NCI-H1694 (cell line): ENCODE measurements at regions not wholly inside any gene's neighbourhood (a gene's known extent, or its start where the extent isn't known, plus 50 kb on each side); places are given as distances from the start of the nearest gene placed in this dataset.

Source experiments
- DNase-seq: peaks from one replicate; lab custom pipeline; 2025; lab: John Stamatoyannopoulos, UW

DNA sequence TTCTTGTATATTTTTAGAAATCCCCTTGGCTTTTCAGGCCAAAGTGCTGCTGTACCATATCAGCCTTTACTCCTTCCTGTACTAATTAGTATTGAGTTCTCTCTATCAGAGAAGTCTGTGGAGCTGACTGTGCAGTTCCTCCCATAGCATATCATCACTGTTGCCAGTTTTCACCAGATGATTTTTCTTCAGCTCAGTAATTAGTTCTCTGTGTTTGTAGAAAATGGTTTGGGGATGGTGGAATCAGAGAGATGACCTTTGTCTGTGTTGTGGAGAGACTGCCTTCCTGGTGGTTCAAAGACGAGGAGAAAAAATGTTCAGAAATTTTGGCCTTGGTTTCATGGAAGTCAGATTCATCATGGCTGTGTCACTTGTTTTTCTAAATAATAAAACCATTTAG is 227.5 kb upstream of the ACTBL2 start:
- no peak for DNase-seq

DNA sequence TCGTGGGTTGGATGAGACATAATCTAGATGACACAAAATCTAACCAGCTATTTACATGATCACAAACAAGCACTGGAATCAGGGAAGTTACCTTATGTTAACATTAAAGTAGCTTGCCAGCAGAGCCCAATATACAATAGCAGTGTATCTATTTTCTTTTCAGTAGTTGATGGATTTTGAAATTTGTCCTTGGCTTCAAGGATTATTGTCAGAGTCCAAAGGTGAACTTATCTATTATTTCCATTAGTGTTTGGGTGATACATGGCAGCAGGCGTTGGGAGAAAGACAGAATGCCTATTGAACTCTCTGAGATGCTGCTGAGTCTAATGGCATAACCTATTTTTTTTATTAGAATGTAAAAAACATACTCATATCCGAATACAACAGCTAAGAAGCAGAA is 223.2 kb upstream of the ACTBL2 start:
- DNase-seq, result no peak

- DNase-seq, result no peak
Observed at GRCh38 chr5:57703721-57704120, 221.1 kb upstream of the ACTBL2 start.

- no peak for DNase-seq
Observed at GRCh38 chr5:57700484-57700883, 217.9 kb upstream of the ACTBL2 start.

GRCh38 chr5:57700072-57700471 is 217.5 kb upstream of the ACTBL2 start:
- DNase-seq, result no peak

DNA sequence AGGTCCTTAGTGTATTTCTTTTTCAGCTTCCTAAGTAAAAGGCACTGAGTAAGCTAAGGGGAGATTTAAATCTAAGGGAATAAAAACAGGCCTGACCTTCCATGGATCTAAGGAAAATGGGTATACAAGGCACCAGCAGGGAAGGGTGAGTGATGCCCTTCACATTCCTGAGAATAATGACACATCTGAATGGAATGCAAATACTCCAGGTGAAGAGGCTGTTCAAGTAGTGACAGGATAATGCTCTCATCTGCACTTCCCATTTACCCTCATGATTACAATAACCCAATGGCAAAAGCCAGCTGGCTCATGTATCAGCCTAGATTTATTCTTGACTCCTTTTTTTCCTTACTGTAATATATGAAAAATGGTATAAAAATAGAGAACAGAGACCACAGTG is 216.2 kb upstream of the ACTBL2 start:
- no peak for DNase-seq

DNA sequence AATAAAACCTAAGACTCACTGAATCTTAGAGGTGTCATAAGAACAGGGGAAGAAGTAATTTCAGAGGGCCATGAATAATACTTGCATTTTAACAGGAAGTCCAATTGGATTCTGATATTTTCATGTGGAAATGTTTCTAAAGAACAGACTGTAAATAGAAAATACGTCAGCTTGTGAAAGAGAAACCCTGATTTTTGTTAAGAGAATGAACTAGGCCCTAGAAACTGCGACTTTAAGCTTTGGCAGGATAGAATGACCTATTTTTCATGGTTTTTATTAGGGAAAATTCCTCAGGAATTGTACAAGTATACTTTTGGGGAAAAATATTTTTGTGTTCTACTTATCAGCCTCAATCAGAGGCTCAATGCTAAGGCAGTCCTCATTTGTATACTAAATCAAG is 215.5 kb upstream of the ACTBL2 start:
- no peak for DNase-seq

- no peak for DNase-seq
Observed at GRCh38 chr5:57696825-57697570, 214.4 kb upstream of the ACTBL2 start.

GRCh38 chr5:57696389-57696769 is 213.8 kb upstream of the ACTBL2 start:
- no peak for DNase-seq

DNA sequence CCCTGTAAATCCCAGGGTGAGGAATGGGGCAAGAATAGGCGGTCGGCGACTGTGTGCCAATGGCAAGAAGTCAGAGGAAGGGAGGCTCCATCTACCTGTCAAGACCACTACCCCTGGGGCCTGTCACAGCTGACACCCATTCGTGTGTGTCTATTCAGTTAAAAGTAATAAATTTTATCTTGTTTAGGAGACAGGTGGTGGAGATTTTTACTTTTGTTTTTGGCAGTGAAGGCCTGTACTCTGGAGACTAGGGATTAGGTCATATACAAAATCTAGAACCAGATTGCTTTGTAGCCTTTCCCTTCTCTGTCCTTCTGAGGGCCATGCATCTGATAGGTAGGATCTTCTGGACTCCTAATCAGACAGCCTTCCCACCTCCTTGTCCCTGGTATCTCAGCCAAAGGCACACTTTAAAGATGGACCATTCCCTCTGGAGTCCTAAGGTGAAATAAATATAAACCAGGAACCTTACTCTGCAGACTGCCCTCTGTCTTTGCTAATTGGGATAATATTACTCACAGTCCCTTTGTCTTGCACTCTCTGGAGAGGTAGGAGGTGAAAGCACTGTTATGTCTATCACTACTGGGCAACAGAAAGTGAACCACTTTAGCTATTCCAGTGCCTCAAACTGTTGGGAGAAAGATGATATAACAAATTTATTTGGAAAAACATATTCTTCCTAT is 213.2 kb upstream of the ACTBL2 start:
- no peak for DNase-seq

GRCh38 chr5:57695179-57695578 is 212.6 kb upstream of the ACTBL2 start:
- no peak for DNase-seq

DNA sequence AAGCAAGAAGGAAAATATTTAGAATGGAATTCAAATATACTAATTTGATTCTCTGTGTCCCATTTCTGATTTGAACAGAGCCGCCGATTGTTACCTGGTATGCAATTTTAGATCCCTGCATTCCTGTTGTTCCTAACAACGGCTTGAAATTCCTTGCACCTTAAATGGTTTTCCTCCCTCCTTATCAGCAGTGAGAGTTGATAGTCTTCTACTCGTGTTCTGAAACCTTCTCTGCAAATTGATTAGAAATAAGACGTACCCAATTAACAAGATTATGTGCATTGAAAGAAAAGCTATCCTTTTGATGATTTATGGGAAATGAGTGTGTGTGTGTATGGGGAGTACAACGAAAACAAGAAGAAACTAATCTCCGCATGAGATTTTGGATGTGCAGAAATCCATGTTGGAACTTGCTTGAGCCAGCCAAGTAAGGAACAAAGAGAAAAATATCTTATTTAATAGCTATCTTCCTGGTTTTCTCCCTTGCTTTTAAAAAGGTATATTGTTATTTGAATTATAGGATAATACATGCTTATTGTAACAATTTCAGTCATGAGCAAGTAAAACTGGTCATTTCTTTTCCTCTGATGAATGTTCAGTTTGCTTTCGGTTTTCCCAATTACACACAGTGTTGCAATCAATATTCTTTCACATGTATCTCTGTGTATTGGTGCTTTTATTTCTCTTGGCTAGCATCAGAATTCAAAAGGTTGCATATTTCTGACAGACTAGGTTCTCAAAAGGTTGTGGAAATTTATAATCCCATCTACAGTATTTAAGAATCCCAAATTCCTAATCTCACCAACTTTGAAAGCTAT is 211.1 kb upstream of the ACTBL2 start:
- DNase-seq, result no peak

- no peak for DNase-seq
Observed at GRCh38 chr5:57692582-57693487, 210.2 kb upstream of the ACTBL2 start.

GRCh38 chr5:57690724-57691123 is 208.1 kb upstream of the ACTBL2 start:
- no peak for DNase-seq

DNA sequence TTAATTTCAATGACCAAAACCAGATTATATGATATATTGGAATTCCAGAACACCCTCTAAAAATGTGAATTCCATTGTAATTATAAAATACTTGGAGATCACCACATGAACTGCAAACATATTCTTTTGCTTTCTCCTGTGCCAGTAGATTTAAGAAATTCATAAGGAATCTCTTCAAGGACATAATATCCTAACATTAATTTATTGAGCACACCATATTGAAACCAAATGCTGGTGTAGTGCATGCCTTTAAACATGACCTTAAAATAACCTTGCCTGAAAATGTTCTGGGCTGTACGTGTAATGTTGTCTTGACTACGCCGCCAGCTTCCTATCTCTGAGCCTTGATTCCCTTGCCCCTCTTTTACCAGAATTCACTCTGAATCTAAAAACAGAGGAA is 205.0 kb upstream of the ACTBL2 start:
- DNase-seq, result no peak

GRCh38 chr5:57685516-57686255 is 203.1 kb upstream of the ACTBL2 start:
- DNase-seq, result no peak

GRCh38 chr5:57684299-57684702 is 201.7 kb upstream of the ACTBL2 start:
- DNase-seq, result no peak

- DNase-seq, result no peak
Observed at GRCh38 chr5:57683036-57683630, 200.5 kb upstream of the ACTBL2 start.

DNA sequence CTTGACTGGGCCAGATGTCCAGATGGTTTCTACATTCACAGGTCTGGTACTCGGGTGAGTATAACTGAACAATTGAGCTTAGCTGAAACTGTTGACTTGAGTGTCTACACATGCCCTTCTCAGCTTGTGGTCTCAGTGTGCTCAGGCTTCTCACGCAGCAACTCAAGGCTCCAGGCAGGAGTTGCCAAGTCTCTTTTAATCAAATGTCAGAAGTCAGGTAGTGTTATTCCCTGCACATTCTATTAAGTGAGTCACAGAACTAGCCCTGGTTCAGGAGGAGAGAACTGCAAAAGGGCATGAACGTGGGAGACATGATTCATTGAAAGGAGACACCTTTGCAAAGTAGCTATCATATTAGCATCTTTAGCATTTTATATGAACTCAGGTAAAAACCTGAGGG is 199.3 kb upstream of the ACTBL2 start:
- DNase-seq, result no peak

DNA sequence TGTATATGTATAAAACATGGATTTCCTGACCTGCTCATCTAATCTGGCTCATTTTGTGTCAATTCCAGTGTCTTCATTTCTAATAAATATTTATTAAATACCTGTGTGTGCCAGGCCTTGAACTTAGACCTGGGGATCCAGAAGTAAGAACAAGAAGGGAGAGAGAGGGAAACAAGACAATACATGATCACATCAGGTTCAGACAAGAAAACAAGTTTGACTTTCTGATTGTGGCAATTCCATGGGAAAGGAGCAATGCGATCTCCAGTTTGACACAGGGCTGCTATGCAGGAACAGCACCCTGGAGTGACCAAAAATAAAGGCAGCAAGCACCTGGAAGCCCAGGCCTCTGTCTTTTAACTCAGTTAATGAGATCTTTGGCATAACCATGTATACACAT is 198.1 kb upstream of the ACTBL2 start:
- DNase-seq, result no peak

- DNase-seq, result no peak
Observed at GRCh38 chr5:57677235-57677634, 194.6 kb upstream of the ACTBL2 start.
